Trophoblast cell (in vitro differentiated cells and primary cell): ENCODE measurements at regions not wholly inside any gene's neighbourhood (a gene's known extent, or its start where the extent isn't known, plus 50 kb on each side); places are given as distances from the start of the nearest gene placed in this dataset.

Experiments used
- DNase-seq, 2 donors: peaks; one replicate each; pipeline ENCODE4 v3.0.0-alpha.2; 2016
- H2AFZ ChIP-seq: 2 replicates; pipeline ENCODE4 v1.6.1; 2013; ENCODE audit warnings: low read length, moderate library complexity, mild to moderate bottlenecking; ENCODE audit not compliant: insufficient read depth, poor library complexity
- H2AK5ac ChIP-seq: 2 replicates; pipeline ENCODE4 v1.6.1; 2013; ENCODE audit warnings: mild to moderate bottlenecking, low read length
- H2BK120ac ChIP-seq: 2 replicates; pipeline ENCODE4 v1.6.1; 2013; ENCODE audit warnings: low read length, mild to moderate bottlenecking, moderate library complexity; ENCODE audit not compliant: insufficient read depth, poor library complexity
- H2BK12ac ChIP-seq: 2 replicates; pipeline ENCODE4 v1.6.1; 2013; ENCODE audit warnings: mild to moderate bottlenecking, low read length, moderate library complexity
- H2BK5ac ChIP-seq: 2 replicates; pipeline ENCODE4 v1.6.1; 2013; ENCODE audit warnings: low read length, low read depth, moderate library complexity, mild to moderate bottlenecking; ENCODE audit not compliant: poor library complexity
- H3K14ac ChIP-seq: 2 replicates; pipeline ENCODE4 v1.6.1; 2013; ENCODE audit warnings: mild to moderate bottlenecking, low read length
- H3K18ac ChIP-seq: 2 replicates; pipeline ENCODE4 v1.6.1; 2013; ENCODE audit warnings: mild to moderate bottlenecking, low read length
- H3K23ac ChIP-seq: 2 replicates; pipeline ENCODE4 v1.6.1; 2013; ENCODE audit warnings: low read length
- H3K27ac ChIP-seq: 2 replicates; pipeline ENCODE4 v1.5.1; 2013; ENCODE audit warnings: low read depth, mild to moderate bottlenecking, inconsistent platforms, low read length, moderate library complexity
- H3K27me3 ChIP-seq: 2 replicates; pipeline ENCODE4 v1.6.1; 2013; ENCODE audit warnings: inconsistent platforms, mild to moderate bottlenecking, low read length, moderate library complexity; ENCODE audit not compliant: insufficient read depth
- H3K36me3 ChIP-seq, 2 experiments: 1 replicate in 1 of 2; 2 replicates in 1 of 2; pipeline ENCODE4 v1.6.1; 2013; ENCODE audit warnings: low read length in 2 of 2, mild to moderate bottlenecking in 2 of 2, moderate library complexity in 1 of 2; ENCODE audit not compliant: insufficient read depth in 2 of 2, control insufficient read depth in 1 of 2
- H3K4ac ChIP-seq: 2 replicates; pipeline ENCODE4 v1.6.1; 2013; ENCODE audit warnings: low read depth, mild to moderate bottlenecking, low read length, moderate library complexity
- H3K4me1 ChIP-seq, 2 experiments: 1 replicate in 1 of 2; 2 replicates in 1 of 2; pipeline ENCODE4 v1.6.1; 2013; ENCODE audit warnings: low read length in 2 of 2, mild to moderate bottlenecking in 2 of 2, moderate library complexity in 1 of 2; ENCODE audit not compliant: insufficient read depth in 2 of 2, control insufficient read depth in 1 of 2
- H3K4me2 ChIP-seq: 2 replicates; pipeline ENCODE4 v1.6.1; 2013; ENCODE audit warnings: inconsistent platforms, mild to moderate bottlenecking, low read length, moderate library complexity
- H3K4me3 ChIP-seq: 2 replicates; pipeline ENCODE4 v1.5.1; 2013; ENCODE audit warnings: mild to moderate bottlenecking, low read depth, low read length, inconsistent platforms
- H3K79me1 ChIP-seq: one replicate; pipeline ENCODE4 v1.6.1; 2013; ENCODE audit warnings: low read length
- H3K79me2 ChIP-seq: 2 replicates; pipeline ENCODE4 v1.6.1; 2013; ENCODE audit warnings: low read length, mild to moderate bottlenecking; ENCODE audit not compliant: control insufficient read depth, insufficient read depth, poor library complexity
- H3K9ac ChIP-seq: 2 replicates; pipeline ENCODE4 v1.6.1; 2013; ENCODE audit warnings: mild to moderate bottlenecking, low read length
- H3K9me3 ChIP-seq: 2 replicates; pipeline ENCODE4 v1.6.1; 2013; ENCODE audit warnings: low read depth, mild to moderate bottlenecking, control low read depth, inconsistent platforms, low read length; ENCODE audit not compliant: insufficient read depth
- H4K12ac ChIP-seq: 2 replicates; pipeline ENCODE4 v1.6.1; 2013; ENCODE audit warnings: low read depth, mild to moderate bottlenecking, low read length, moderate library complexity
- H4K8ac ChIP-seq: 2 replicates; pipeline ENCODE4 v1.6.1; 2013; ENCODE audit warnings: low read depth, mild to moderate bottlenecking, low read length, moderate library complexity
- H4K91ac ChIP-seq: one replicate; pipeline ENCODE4 v1.6.1; 2013; ENCODE audit warnings: low read depth, mild to moderate bottlenecking, low read length, moderate library complexity
- WGBS: extraction: QIAGEN DNeasy Blood & Tissue Kit; methylation state at CpG from one replicate; pipeline ENCODE4 v1.1.7; 2013; ENCODE audit warnings: missing lambda C conversion rate; ENCODE audit not compliant: insufficient read length, insufficient coverage; ENCODE audit errors: extremely low coverage; 5-methylcytosine and 5-hydroxymethylcytosine counted together

GRCh38 chr1:11338284-11338924 lies 65.4 kb downstream of the UBIAD1 start:
- Histone ChIP-seq H3K4me2 (no peak overlapping the region), H3K27me3 (no peaks in the 10 kb centered on the region), H4K91ac (no peak overlapping the region), H3K27ac (no peak overlapping the region), H3K18ac (no peak overlapping the region), H3K9me3 (no peaks in the 10 kb centered on the region), H3K79me1 (no peaks in the 10 kb centered on the region), H3K79me2 (peaks cover 1% of the 10 kb centered on the region), H3K36me3 (no peaks in the 10 kb centered on the region), H3K4me1 (no peaks in the 10 kb centered on the region), H4K8ac (no peak overlapping the region), H3K14ac (no peak overlapping the region), H2AK5ac (no peak overlapping the region), H3K4me3 (peak overlapping the region; percentile 1), H3K4ac (no peak overlapping the region), H3K23ac (no peak overlapping the region), H2BK12ac (no peak overlapping the region), H2AFZ (no peak overlapping the region), H2BK120ac (no peak overlapping the region), H3K9ac (no peak overlapping the region), H4K12ac (no peak overlapping the region), H2BK5ac (no peak overlapping the region)
- WGBS: no CpG with 5 or more reads among the region's 10 CpGs
- DNase-seq: no peak

GRCh38 chr1:11339346-11340232 lies 66.6 kb downstream of the UBIAD1 start:
- Histone ChIP-seq H3K79me2 (no peaks in the 10 kb centered on the region), H3K9ac (no peak overlapping the region), H2BK120ac (no peak overlapping the region), H4K91ac (no peak overlapping the region), H3K4ac (no peak overlapping the region), H3K4me1 (no peaks in the 10 kb centered on the region), H3K23ac (no peak overlapping the region), H4K8ac (no peak overlapping the region), H3K14ac (no peak overlapping the region), H3K9me3 (no peaks in the 10 kb centered on the region), H3K27me3 (no peaks in the 10 kb centered on the region), H2AFZ (no peak overlapping the region), H3K4me3 (no peak overlapping the region), H2BK5ac (no peak overlapping the region), H3K18ac (no peak overlapping the region), H2BK12ac (no peak overlapping the region), H2AK5ac (no peak overlapping the region), H3K4me2 (no peak overlapping the region), H3K79me1 (no peaks in the 10 kb centered on the region), H3K36me3 (no peaks in the 10 kb centered on the region), H4K12ac (no peak overlapping the region), H3K27ac (no peak overlapping the region)
- no peak for DNase-seq
- no CpG with 5 or more reads among the region's 24 CpGs for WGBS

DNA sequence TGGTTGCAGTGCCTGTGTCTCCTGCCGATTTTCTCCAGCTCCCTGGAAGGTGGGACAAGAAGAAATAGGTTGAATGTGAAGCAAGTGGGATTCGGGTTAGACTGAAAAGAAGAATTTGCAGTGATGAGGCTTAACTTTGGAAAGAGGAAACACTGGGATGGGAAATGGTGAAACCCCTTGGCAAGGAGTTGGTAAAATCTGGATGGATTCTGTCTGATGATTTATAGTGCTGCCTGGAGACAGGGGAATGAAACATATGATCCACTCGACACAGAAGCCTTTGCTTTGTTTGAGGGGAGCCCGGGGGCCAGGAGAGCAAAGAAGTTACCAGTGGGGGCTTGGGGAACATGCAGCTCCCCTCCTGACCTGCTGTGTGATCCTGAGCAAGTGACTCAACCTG lies 67.2 kb downstream of the UBIAD1 start:
- no peak overlapping the region for H3K14ac ChIP-seq
- no peak overlapping the region for H3K9ac ChIP-seq
- no peaks in the 10 kb centered on the region for H3K79me1 ChIP-seq
- no peak overlapping the region for H3K4me3 ChIP-seq
- no CpG with 5 or more reads among the region's 4 CpGs for WGBS
- no peak overlapping the region for H2BK120ac ChIP-seq
- no peaks in the 10 kb centered on the region for H3K27me3 ChIP-seq
- DNase-seq: no peak
- H3K9me3 ChIP-seq: no peaks in the 10 kb centered on the region
- H4K8ac ChIP-seq: no peak overlapping the region
- H2BK5ac ChIP-seq: no peak overlapping the region
- H2BK12ac ChIP-seq: no peak overlapping the region
- no peak overlapping the region for H3K18ac ChIP-seq
- H3K23ac ChIP-seq: no peak overlapping the region
- H4K12ac ChIP-seq: no peak overlapping the region
- no peak overlapping the region for H3K4ac ChIP-seq
- no peaks in the 10 kb centered on the region for H3K36me3 ChIP-seq
- no peak overlapping the region for H2AK5ac ChIP-seq
- no peak overlapping the region for H2AFZ ChIP-seq
- no peaks in the 10 kb centered on the region for H3K79me2 ChIP-seq
- no peak overlapping the region for H3K27ac ChIP-seq
- no peak overlapping the region for H4K91ac ChIP-seq
- H3K4me1 ChIP-seq: no peaks in the 10 kb centered on the region
- H3K4me2 ChIP-seq: no peak overlapping the region

- no peaks in the 10 kb centered on the region for H3K4me1 ChIP-seq
- no peak overlapping the region for H3K27ac ChIP-seq
- H2AK5ac ChIP-seq: no peak overlapping the region
- H3K14ac ChIP-seq: no peak overlapping the region
- H2BK12ac ChIP-seq: no peak overlapping the region
- H2BK5ac ChIP-seq: no peak overlapping the region
- WGBS: no CpG with 5 or more reads among the region's 6 CpGs
- no peaks in the 10 kb centered on the region for H3K27me3 ChIP-seq
- no peak overlapping the region for H4K91ac ChIP-seq
- no peak overlapping the region for H3K4me2 ChIP-seq
- H3K9me3 ChIP-seq: no peaks in the 10 kb centered on the region
- H3K18ac ChIP-seq: no peak overlapping the region
- H3K36me3 ChIP-seq: no peaks in the 10 kb centered on the region
- H3K9ac ChIP-seq: no peak overlapping the region
- no peak overlapping the region for H3K23ac ChIP-seq
- no peak overlapping the region for H4K12ac ChIP-seq
- no peak overlapping the region for H2AFZ ChIP-seq
- H3K4ac ChIP-seq: no peak overlapping the region
- H3K4me3 ChIP-seq: no peak overlapping the region
- no peaks in the 10 kb centered on the region for H3K79me2 ChIP-seq
- H4K8ac ChIP-seq: no peak overlapping the region
- H2BK120ac ChIP-seq: no peak overlapping the region
- DNase-seq: no peak
- no peaks in the 10 kb centered on the region for H3K79me1 ChIP-seq
These were observed 69.0 kb downstream of the UBIAD1 start for GRCh38 chr1:11341901-11342552.
